HG02588 (cell line): ENCODE measurements at regions not wholly inside any gene's neighbourhood (a gene's known extent, or its start where the extent isn't known, plus 50 kb on each side); places are given as distances from the start of the nearest gene placed in this dataset.

Source experiments
- ATAC-seq: cut with Tn5 transposase; IDR thresholded peaks from one replicate; pipeline ENCODE4 v1.9.1; 2021; ENCODE audit warnings: mild to moderate bottlenecking, moderate library complexity; ENCODE audit not compliant: unreplicated experiment

DNA sequence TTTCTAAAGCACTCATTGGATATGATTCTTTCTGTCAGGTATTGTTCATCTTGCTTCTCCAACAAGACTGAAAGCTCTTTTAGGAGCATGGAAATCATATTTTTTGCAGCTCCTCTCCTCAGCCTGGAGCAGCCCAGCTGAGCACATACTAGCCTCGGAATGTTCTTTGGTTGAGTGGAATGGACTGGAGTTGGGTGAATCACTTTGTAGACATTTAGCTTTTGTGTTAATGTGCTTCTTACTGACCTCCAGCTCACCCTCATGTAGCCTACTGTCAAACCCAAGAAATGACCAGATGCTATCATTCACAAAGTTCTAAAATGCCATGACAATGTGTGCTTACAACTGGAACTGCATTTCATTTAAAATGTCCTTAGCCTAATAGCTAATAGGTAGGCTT lies 161.1 kb downstream of the NUAK1 start:
- no peak for ATAC-seq

DNA sequence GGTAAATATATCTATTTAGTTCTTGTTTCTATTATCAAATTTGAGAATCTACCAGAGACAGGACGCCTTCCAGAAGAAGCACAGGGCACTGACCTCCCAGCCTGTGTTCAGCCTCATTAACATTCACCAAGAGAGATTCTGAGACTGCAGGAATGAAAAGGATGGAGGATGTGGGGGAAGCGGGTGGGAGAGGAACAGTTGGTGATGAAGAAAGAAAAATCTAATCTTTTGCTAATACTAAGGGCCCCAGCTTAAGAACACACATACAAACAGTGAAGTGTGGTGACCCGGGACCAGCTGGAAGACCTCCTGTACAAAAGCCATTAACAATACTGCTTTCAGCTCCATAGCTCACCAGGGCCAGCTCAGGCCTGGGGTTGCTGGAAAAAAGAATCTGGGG lies 160.5 kb downstream of the NUAK1 start:
- ATAC-seq, result no peak

DNA sequence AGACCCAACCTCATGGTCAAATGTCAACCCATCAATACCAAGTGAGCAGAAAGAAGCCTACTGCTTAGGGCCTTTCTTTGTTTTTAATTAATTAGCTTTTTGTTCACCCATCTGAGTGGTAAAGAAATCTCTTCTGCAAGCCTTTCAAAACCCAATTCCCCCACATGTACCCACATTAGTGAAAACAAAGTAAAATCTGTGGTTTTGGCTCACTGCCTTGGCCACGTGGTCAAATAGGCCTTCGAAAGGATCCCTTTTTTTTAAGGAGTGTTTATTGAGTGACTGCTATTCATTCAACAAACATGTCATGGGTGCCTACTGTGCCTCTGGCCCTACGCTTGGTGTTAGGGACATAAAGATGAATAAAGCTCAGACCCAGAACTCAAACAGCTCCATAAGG lies 160.1 kb downstream of the NUAK1 start:
- no peak for ATAC-seq

GRCh38 chr12:105980085-105980484 lies 158.7 kb downstream of the NUAK1 start:
- no peak for ATAC-seq

DNA sequence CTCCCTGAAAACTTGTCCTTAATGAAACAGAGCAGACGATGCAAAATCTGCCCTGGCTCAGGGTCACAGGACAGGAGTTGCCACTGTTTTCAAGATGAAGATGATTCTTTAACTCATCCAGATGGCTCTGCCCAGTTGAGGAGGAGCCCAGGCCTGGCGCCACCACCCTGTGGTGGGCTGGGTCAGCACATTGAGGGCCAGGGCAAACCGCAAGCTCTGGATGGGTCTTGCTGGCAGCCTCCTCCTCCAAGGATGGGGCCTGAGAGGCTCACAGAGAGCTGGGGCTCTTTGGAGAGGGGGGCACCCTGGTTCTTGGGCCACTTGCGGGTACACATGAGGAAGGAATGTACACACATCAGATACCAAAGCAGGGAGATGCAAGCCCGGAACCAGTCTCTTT lies 158.2 kb downstream of the NUAK1 start:
- no peak for ATAC-seq

- ATAC-seq, result no peak
Observed at GRCh38 chr12:105982022-105982421, 156.7 kb downstream of the NUAK1 start.

GRCh38 chr12:105983622-105984320 lies 155.0 kb downstream of the NUAK1 start:
- no peak for ATAC-seq

GRCh38 chr12:105985383-105985782 lies 153.4 kb downstream of the NUAK1 start:
- no peak for ATAC-seq

DNA sequence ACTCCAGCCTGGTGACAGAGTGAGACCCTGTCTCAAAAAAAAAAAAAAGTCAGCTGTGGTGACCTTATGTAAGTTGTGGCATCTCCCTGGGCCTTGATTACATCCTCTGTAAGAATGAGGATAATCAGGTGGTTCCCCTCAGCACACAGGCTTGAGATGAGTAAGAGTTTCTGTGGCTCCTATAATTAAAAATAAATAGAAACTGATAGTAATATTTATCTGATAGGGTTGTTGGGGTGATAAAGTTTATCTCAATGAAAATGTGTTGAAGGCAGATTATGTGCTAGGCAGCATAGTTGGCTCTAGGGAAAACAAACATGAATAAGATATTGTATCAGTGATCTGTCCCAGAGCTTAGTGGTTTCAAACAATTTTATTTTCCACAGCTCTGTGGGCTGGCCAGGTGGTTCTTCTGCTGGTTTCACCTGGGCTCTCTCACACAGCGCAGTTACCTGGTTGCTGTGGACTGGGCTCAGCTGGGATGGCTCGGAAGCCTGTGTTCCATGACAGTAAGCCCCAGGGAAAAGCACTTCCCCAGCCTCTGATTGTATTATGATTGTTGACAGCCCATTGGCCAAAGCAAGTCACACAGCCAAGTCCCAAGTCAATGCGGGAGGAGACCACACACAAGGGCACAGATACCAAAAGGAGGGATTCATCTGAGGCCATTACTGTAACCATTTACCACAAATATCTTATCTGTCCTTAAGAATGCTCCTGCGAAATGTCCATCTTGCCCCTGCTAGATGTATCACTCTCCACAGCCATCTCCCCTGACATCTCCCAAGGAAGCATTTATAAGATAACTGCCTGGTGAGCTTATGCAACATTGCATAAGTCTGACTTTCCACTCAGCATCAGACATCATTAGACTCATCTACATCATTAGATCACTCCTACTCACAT lies 151.7 kb downstream of the NUAK1 start:
- ATAC-seq, result no peak

DNA sequence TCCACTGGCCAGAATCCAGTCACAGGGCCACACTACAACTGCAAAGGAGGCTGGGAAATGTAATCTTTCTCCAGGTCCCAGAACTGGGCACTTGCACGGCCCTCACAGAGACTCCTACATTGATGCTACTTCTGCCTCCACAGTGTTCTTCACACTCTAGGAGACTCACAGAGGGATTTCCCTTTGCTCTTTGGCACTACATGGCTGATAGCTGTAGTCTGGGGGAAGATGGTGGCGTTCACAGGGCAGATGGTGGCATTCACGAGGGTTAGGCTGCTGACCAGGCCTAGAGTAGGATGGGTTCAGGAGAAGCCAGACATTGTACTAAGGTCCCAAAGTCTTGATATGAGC lies 151.1 kb downstream of the NUAK1 start:
- ATAC-seq, result no peak

DNA sequence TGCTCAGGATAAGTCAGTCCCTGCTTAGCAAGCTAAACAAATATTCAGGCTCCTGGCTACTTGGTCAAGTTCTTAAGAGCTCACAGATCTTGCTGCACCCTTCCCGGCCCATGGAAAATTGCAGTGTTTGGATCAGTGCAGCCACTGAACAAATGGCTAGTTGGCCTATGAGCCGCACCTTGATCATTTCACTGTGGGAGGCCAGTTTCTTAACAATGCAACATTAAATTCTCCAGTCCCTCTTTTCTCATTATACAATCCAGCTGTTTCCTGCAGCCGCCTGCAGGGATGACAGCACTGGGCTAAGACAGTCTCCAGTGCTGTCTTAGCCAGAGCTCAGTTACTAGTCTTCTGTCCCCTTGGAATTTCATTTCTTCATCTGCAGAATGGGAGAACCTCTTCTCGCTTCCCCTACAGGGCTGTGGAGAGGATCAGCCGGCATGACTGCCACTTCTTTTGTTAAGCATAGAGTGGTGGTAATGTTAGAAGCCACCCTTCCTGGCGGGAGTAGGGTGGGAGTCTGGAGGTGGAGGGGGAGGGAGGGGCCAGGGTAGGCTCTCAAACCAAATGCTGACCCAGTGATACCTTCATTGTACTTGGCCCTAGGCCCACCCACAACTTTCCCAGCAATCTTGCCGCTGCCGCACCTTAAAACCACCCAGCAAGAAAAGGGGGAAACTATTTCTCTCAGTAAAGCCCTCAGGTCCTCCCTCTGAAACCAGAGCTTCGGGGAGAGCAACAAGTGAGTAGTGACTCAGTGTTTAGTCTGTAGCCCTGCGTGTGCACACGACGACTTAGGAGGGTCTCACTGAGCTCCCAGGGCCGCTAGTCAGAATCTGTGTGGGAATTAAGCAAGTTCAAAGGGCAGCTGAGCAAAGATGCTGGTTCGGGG lies 145.7 kb downstream of the NUAK1 start:
- ATAC-seq, result no peak

- no peak for ATAC-seq
Observed at GRCh38 chr12:105993766-105994555, 144.8 kb downstream of the NUAK1 start.

GRCh38 chr12:105995961-105996431 lies 142.8 kb downstream of the NUAK1 start:
- no peak for ATAC-seq

- ATAC-seq, result no peak
Observed at GRCh38 chr12:105998561-105998960, 140.2 kb downstream of the NUAK1 start.

DNA sequence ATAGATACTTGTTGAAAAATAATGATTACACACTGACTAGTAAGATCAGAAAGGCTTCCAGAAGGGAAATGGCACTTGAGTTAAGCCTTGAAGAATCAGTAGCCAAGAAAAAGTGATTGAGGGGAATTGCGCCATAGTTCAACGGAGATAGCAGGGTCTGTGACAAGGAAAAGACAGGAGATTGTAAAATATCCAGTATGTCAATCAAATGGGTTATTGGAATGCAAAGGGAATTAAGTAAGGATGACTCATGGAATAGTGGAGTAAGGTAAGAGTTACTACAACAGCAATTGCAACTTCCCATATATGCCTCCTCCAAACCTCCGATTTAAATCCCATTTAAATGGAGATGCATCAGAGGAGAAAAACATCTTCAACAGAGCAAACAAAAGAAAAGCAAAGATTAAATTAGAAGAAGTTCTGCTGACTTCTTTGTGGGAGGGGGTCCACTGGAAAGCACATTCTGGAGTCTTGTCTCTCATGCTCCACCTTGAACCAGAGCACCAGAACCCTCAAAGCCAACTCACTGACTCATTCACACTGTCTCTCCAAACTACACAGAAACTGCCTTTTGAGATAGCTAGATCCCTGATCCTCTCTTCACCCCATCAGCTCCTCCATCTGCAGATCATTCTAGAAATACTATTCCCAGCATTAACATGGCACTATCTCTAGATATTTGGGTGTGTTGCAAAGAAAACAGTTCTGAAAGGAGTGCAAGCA lies 138.2 kb downstream of the NUAK1 start:
- ATAC-seq, result no peak

GRCh38 chr12:106001105-106001836 lies 137.5 kb downstream of the NUAK1 start:
- no peak for ATAC-seq

GRCh38 chr12:106001837-106002218 lies 136.9 kb downstream of the NUAK1 start:
- no peak for ATAC-seq

DNA sequence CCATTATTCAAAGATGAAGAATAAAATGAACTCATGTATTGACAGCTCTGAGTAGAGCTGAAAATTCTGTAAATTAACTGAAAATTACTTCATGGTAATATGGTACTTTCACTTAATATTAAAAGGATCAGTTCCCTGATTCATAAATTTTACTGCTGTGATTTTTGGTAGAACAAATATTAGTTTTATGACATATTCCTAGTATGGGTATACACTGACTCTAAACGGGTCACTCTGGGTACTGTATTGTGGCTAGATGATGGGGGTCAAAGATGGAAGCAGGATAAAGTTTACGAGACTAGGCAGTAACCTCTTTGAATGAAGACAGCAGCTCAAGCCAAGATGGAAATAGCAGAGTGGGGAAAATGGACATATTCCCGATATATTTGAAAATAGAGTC lies 135.5 kb downstream of the NUAK1 start:
- ATAC-seq, result no peak

GRCh38 chr12:106004289-106004688 lies 134.5 kb downstream of the NUAK1 start:
- no peak for ATAC-seq
